HG02973 (cell line): ENCODE measurements at regions not wholly inside any gene's neighbourhood (a gene's known extent, or its start where the extent isn't known, plus 50 kb on each side); places are given as distances from the start of the nearest gene placed in this dataset.

Experiments used
- ATAC-seq: cut with Tn5 transposase; IDR thresholded peaks from one replicate; pipeline ENCODE4 v1.9.1; 2021; ENCODE audit warnings: moderate library complexity; ENCODE audit not compliant: unreplicated experiment

DNA sequence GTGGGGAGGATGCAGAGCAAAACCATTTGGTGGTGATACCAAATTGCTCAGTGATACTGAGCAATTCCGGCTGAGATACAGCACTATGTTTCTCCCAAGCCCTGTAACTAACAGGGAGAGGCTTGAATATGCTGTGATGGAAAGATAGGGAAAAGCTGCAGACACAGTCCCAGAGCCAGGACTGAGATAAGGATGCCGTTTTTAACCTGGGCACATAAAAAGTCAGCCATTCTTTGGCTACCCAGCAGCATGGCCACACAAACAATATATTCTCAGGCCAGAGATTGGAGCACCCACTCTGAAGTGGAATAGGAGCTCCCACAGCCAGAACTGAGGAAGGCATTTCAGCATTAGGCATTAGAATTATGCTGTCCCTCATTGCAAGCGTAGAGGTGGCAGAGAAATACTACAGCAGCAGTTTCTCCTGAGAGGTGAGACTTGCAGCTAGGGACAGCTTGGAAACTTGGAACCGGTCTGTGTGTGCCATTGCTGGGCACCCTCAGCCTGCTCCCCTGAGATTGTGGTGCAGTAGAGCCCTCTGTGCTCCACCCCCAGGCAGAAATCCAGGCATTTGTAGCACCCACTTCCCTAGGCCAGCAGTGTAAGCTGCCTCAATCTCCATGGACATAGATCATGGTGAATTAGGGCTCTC, 346.5 kb downstream of the TMEM135 start:
- no peak for ATAC-seq

DNA sequence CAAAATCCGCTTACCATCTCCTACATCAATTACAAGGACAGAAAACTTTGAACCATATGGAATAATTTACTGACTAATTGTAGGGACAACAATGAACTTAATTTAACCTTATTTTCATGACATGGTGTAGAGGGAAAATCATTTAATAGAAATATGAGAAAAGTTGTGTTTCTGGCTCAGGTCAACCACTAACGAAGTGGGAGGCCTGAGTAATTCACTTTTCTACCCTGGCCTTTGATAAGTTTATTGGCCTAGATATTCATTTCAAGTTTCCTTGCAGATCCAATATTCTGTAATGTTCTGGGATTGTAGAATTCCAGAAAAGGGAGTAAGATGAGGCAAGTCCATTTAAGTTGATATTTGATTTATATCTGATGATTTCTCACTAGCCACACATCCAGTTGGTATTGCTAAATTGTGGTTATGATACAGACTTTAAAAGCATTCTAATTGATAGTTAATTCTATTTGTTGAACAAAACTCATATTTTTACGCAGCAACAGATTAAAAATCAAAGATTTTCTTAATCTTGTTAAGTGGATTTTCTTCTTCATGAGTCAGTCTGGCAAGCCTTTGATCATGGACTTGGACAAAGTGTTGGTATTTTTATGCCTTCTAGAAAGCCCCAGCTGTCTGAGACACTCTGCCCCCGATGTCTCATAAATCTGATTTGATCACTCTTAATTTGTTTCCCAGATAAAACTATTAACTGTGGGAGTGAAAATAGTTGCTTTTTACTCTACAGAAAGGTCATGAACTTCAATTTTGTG, 336.5 kb downstream of the TMEM135 start:
- no peak for ATAC-seq
